ENCODE measurements at regions not wholly inside any gene's neighbourhood (a gene's known extent, or its start where the extent isn't known, plus 50 kb on each side); places are given as distances from the start of the nearest gene placed in this dataset.
A peak's percentile ranks its signal among the peaks of the same experiment; 100 is the strongest.

DNA sequence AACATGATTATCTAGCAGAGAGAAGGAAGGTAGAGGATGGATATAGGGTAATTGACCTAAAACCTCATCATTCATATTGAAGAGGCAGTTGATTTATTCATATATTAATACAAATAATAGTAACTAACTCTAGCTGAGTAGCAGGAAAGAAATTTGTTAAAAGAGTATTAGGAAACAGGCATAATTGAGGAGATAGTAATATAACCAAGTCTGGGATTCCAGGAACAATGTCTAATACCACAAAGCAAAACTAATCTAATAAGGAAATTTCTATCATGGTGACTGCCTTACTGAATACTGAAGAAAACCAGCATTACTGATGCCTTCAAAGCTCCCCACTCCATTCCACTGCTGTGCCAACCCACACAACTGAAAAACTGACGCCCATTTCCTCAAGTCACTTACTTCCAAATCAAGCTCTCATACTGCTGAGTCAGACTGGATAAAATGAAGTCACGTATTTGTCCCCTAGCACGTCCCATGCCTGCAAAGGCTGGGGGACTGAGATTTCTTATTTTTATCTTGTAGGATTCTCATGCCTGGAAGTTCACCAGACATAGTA, 153.9 kb downstream of the SMC2 start:
- H3K36me3 ChIP-seq (replicated peaks; ENCODE audit: insufficient read depth, low read depth), result no peaks in the 10 kb centered on the region
- no peak for DNase-seq (ENCODE audit: low spot score)
- no peak overlapping the region for H3K4me3 ChIP-seq
- no peaks in the 10 kb centered on the region for H3K27me3 ChIP-seq
- TF ChIP-seq, protein P1, sequence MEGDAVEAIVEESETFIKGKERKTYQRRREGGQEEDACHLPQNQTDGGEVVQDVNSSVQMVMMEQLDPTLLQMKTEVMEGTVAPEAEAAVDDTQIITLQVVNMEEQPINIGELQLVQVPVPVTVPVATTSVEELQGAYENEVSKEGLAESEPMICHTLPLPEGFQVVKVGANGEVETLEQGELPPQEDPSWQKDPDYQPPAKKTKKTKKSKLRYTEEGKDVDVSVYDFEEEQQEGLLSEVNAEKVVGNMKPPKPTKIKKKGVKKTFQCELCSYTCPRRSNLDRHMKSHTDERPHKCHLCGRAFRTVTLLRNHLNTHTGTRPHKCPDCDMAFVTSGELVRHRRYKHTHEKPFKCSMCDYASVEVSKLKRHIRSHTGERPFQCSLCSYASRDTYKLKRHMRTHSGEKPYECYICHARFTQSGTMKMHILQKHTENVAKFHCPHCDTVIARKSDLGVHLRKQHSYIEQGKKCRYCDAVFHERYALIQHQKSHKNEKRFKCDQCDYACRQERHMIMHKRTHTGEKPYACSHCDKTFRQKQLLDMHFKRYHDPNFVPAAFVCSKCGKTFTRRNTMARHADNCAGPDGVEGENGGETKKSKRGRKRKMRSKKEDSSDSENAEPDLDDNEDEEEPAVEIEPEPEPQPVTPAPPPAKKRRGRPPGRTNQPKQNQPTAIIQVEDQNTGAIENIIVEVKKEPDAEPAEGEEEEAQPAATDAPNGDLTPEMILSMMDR (IDR thresholded peaks at IDR 0.05; ENCODE audit: poor library complexity), result no peak
- TF ChIP-seq EZH2 (IDR thresholded peaks at IDR 0.05; ENCODE audit: borderline replicate concordance) (no peak), EZH2phosphoT487 (IDR thresholded peaks at IDR 0.05; ENCODE audit: low read depth, severe bottlenecking, unreplicated experiment) (no peak)
- H3K27ac ChIP-seq, result no peak overlapping the region
- no peaks in the 10 kb centered on the region for H4K20me1 ChIP-seq (ENCODE audit: insufficient read depth, poor library complexity, severe bottlenecking)
- 88% methylated on average over 3 of the region's 3 CpGs for WGBS (ENCODE audit: low lambda C conversion rate, missing lambda C conversion rate)
- H3K9me2 ChIP-seq (replicated peaks; ENCODE audit: insufficient read depth), result no peaks in the 10 kb centered on the region
- no peak overlapping the region for H3K4me2 ChIP-seq
- H3K4me1 ChIP-seq (ENCODE audit: insufficient read depth), result no peaks in the 10 kb centered on the region
- no peaks in the 10 kb centered on the region for H3K9me3 ChIP-seq (ENCODE audit: low read depth)
- H3K79me2 ChIP-seq, result no peaks in the 10 kb centered on the region
- no peak overlapping the region for H2AFZ ChIP-seq

DNA sequence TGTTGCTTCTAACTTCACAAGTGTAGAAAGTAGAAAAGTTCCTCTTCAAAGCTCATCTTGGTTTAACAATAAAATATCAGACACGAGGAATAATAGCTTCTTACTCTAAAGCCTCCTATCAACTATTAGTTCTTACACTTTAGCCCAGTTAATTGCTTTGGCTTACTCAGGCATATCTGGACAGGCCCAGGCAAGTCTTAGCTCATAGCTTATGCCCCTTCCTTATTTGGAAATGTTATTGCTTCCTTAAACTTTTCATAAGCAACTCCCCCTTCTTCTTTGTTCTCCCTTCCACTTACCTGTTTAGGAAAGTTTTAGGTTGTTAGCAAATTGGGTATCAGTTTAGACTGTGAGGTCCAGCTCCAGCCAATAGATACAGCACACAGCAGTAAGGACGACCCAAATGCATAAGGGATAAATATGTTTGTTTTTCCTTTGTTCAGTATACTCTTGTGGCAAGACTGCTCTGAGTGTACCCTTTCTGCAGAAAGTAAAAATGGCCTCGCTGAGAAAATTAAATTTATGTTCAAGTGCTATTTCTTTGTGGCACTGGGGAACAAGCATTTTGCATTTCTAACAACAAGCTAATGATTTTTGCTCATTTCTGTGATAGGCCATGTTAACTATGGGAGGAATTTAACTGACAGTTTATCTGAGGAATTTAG, 162.1 kb downstream of the SMC2 start:
- H3K4me1 ChIP-seq (ENCODE audit: insufficient read depth), result no peaks in the 10 kb centered on the region
- WGBS (ENCODE audit: low lambda C conversion rate, missing lambda C conversion rate), result 64% methylated on average over 3 of the region's 3 CpGs
- no peak overlapping the region for H3K4me2 ChIP-seq
- H4K20me1 ChIP-seq (ENCODE audit: insufficient read depth, poor library complexity, severe bottlenecking), result no peaks in the 10 kb centered on the region
- H3K9me3 ChIP-seq (ENCODE audit: low read depth), result no peaks in the 10 kb centered on the region
- H3K9me2 ChIP-seq (replicated peaks; ENCODE audit: insufficient read depth), result no peaks in the 10 kb centered on the region
- peak overlapping the region; percentile 76 for H3K27ac ChIP-seq
- TF ChIP-seq, protein P1 (IDR thresholded peaks at IDR 0.05; ENCODE audit: poor library complexity), result no peak
- no peak for TF ChIP-seq EZH2 (IDR thresholded peaks at IDR 0.05; ENCODE audit: borderline replicate concordance)
- TF ChIP-seq EZH2phosphoT487 (IDR thresholded peaks at IDR 0.05; ENCODE audit: low read depth, severe bottlenecking, unreplicated experiment), result no peak
- H3K4me3 ChIP-seq, result no peak overlapping the region
- H3K27me3 ChIP-seq, result no peaks in the 10 kb centered on the region
- no peak overlapping the region for H2AFZ ChIP-seq
- DNase-seq (ENCODE audit: low spot score), result no peak
- no peaks in the 10 kb centered on the region for H3K79me2 ChIP-seq
- no peaks in the 10 kb centered on the region for H3K36me3 ChIP-seq (replicated peaks; ENCODE audit: insufficient read depth, low read depth)

DNA sequence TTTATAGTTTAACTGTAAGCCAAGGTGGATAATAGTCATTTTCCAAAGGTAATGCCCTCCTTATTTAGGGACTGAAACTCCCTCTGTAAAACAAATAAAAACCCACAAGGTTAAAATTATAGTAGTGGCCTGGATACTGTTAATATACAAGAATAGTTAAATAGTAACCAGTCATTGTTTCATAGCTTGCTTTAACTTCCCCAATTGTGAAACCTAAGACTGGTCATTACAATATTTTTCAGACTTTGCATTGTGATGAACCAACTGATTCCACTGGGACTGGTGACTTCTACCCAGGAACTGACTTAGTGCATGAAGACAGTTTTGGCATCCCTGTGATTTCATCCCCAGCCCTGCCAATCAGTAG, 162.6 kb downstream of the SMC2 start:
- Histone ChIP-seq H2AFZ (no peak overlapping the region), H3K4me2 (no peak overlapping the region), H3K27me3 (no peaks in the 10 kb centered on the region), H3K27ac (peak overlapping the region; percentile 68), H3K4me1 (ENCODE audit: insufficient read depth) (no peaks in the 10 kb centered on the region), H3K36me3 (replicated peaks; ENCODE audit: insufficient read depth, low read depth) (no peaks in the 10 kb centered on the region), H3K4me3 (no peak overlapping the region), H3K9me2 (replicated peaks; ENCODE audit: insufficient read depth) (no peaks in the 10 kb centered on the region), H3K79me2 (no peaks in the 10 kb centered on the region), H4K20me1 (ENCODE audit: insufficient read depth, poor library complexity, severe bottlenecking) (no peaks in the 10 kb centered on the region), H3K9me3 (ENCODE audit: low read depth) (no peaks in the 10 kb centered on the region)
- no peak for DNase-seq (ENCODE audit: low spot score)
- no peak for TF ChIP-seq EZH2 (IDR thresholded peaks at IDR 0.05; ENCODE audit: borderline replicate concordance)
- TF ChIP-seq, protein P1 (IDR thresholded peaks at IDR 0.05; ENCODE audit: poor library complexity), result no peak
- no peak for TF ChIP-seq EZH2phosphoT487 (IDR thresholded peaks at IDR 0.05; ENCODE audit: low read depth, severe bottlenecking, unreplicated experiment)

All from hepatocyte (in vitro differentiated cells).